A673 (cell line): ENCODE measurements at regions not wholly inside any gene's neighbourhood (a gene's known extent, or its start where the extent isn't known, plus 50 kb on each side); places are given as distances from the start of the nearest gene placed in this dataset.

Experiments used
- BruUV-seq: library from RNA; stranded (reverse); fragments of 400-500 nt; replicated peaks from 2 replicates; lab custom pipeline; 2021; lab: Mats Ljungman, UMichigan
- CTCF ChIA-PET: fragments of 300-600 bp; sonication (Branson Sonifier 250); formaldehyde crosslinking; loops from one replicate; lab custom pipeline; 2022; ENCODE audit warnings: antibody characterized with exemption; lab: Charles Lee
- POLR2A ChIA-PET: fragments of 300-600 bp; sonication (Branson Sonifier 250); formaldehyde crosslinking; loops from one replicate; lab custom pipeline; 2022; ENCODE audit warnings: antibody characterized with exemption; ENCODE audit not compliant: low non-redundant PET; lab: Charles Lee
- DNase-seq: peaks from one replicate; pipeline ENCODE4 v3.0.0-alpha.2; 2015; ENCODE audit warnings: low spot score
- H3K27ac ChIP-seq: fragments of 200-600 bp; sonication (generic); 2 replicates; pipeline ENCODE4 v1.5.1; 2016; ENCODE audit warnings: mixed run types, low read depth, mild to moderate bottlenecking, mixed read lengths, antibody characterized with exemption, low read length; ENCODE audit not compliant: poor library complexity, severe bottlenecking
- H3K27me3 ChIP-seq: fragments of 200-600 bp; sonication (generic); replicated peaks from 2 replicates; pipeline ENCODE4 v1.6.1; 2017; ENCODE audit warnings: mixed run types, low read depth, mild to moderate bottlenecking, mixed read lengths, antibody characterized with exemption, low read length; ENCODE audit not compliant: insufficient read depth, poor library complexity
- H3K36me3 ChIP-seq: fragments of 200-600 bp; sonication (generic); 2 replicates; pipeline ENCODE4 v1.6.1; 2016; ENCODE audit warnings: mixed run types, mild to moderate bottlenecking, mixed read lengths, antibody characterized with exemption, low read length; ENCODE audit not compliant: insufficient read depth, poor library complexity, severe bottlenecking
- H3K4me1 ChIP-seq: fragments of 200-600 bp; sonication (generic); 2 replicates; pipeline ENCODE4 v1.6.1; 2017; ENCODE audit warnings: mixed run types, mild to moderate bottlenecking, mixed read lengths, antibody characterized with exemption, low read length; ENCODE audit not compliant: insufficient read depth, poor library complexity, severe bottlenecking
- H3K4me3 ChIP-seq: fragments of 200-600 bp; sonication (generic); 2 replicates; pipeline ENCODE4 v1.5.1; 2016; ENCODE audit warnings: low read depth, mixed run types, mild to moderate bottlenecking, mixed read lengths, low read length; ENCODE audit not compliant: poor library complexity, severe bottlenecking
- H3K9me3 ChIP-seq: fragments of 200-600 bp; sonication (generic); 2 replicates; pipeline ENCODE4 v1.6.1; 2016; ENCODE audit warnings: mixed run types, low read depth, mild to moderate bottlenecking, mixed read lengths, antibody characterized with exemption, low read length; ENCODE audit not compliant: poor library complexity, severe bottlenecking
- EZH2 ChIP-seq: fragments of 200-600 bp; sonication (generic); IDR thresholded peaks from 2 replicates; pipeline ENCODE4 v1.6.1; 2017; ENCODE audit warnings: borderline replicate concordance, low read depth, mild to moderate bottlenecking, mixed read lengths, antibody characterized with exemption, low read length; ENCODE audit not compliant: poor library complexity, severe bottlenecking
- intact Hi-C: fragments of 100-400 bp; cut with micrococcal nuclease; formaldehyde crosslinking; loops from one replicate; pipeline ENCODE4 v1.10.0; 2022; ENCODE audit not compliant: unreplicated experiment
- TF ChIP-seq, protein P1 (sequence below): fragments of 300-800, 200-600 bp; sonication (generic); conservative IDR thresholded peaks from 2 replicates; pipeline ENCODE4 v1.5.1; 2017; ENCODE audit warnings: low read depth, mild to moderate bottlenecking, antibody characterized with exemption, low read length, moderate library complexity, mixed read lengths

- TF ChIP-seq, protein P1, sequence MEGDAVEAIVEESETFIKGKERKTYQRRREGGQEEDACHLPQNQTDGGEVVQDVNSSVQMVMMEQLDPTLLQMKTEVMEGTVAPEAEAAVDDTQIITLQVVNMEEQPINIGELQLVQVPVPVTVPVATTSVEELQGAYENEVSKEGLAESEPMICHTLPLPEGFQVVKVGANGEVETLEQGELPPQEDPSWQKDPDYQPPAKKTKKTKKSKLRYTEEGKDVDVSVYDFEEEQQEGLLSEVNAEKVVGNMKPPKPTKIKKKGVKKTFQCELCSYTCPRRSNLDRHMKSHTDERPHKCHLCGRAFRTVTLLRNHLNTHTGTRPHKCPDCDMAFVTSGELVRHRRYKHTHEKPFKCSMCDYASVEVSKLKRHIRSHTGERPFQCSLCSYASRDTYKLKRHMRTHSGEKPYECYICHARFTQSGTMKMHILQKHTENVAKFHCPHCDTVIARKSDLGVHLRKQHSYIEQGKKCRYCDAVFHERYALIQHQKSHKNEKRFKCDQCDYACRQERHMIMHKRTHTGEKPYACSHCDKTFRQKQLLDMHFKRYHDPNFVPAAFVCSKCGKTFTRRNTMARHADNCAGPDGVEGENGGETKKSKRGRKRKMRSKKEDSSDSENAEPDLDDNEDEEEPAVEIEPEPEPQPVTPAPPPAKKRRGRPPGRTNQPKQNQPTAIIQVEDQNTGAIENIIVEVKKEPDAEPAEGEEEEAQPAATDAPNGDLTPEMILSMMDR: no peak
- no peak for TF ChIP-seq EZH2
- ChIA-PET CTCF (no interaction called here), POLR2A (no interaction called here)
- H3K27ac ChIP-seq: no peak overlapping the region
- no peak overlapping the region for H3K4me3 ChIP-seq
- H3K9me3 ChIP-seq: no peaks in the 10 kb centered on the region
- no TSS peak for BruUV-seq
- H3K36me3 ChIP-seq: no peaks in the 10 kb centered on the region
- no peaks in the 10 kb centered on the region for H3K4me1 ChIP-seq
- intact Hi-C loops: no loop called here
- H3K27me3 ChIP-seq: no peaks in the 10 kb centered on the region
- no peak for DNase-seq
Measured at GRCh38 chr2:150293771-150294170, 193.7 kb downstream of the RND3 start.

GRCh38 chr2:150292807-150293206 lies 194.7 kb downstream of the RND3 start:
- H3K36me3 ChIP-seq: no peaks in the 10 kb centered on the region
- no peaks in the 10 kb centered on the region for H3K9me3 ChIP-seq
- ChIA-PET CTCF (no interaction called here), POLR2A (no interaction called here)
- no peaks in the 10 kb centered on the region for H3K4me1 ChIP-seq
- intact Hi-C loops: no loop called here
- no peak overlapping the region for H3K4me3 ChIP-seq
- BruUV-seq: no TSS peak
- H3K27me3 ChIP-seq: no peaks in the 10 kb centered on the region
- DNase-seq: no peak
- H3K27ac ChIP-seq: no peak overlapping the region
- TF ChIP-seq, protein P1: no peak
- no peak for TF ChIP-seq EZH2

GRCh38 chr2:150292192-150292591 lies 195.3 kb downstream of the RND3 start:
- H3K4me1 ChIP-seq: no peaks in the 10 kb centered on the region
- intact Hi-C loops: no loop called here
- H3K27ac ChIP-seq: no peak overlapping the region
- no peaks in the 10 kb centered on the region for H3K9me3 ChIP-seq
- BruUV-seq: no TSS peak
- no peaks in the 10 kb centered on the region for H3K27me3 ChIP-seq
- H3K4me3 ChIP-seq: no peak overlapping the region
- CTCF ChIA-PET: no interaction called here
- DNase-seq: no peak
- POLR2A ChIA-PET: no interaction called here
- no peaks in the 10 kb centered on the region for H3K36me3 ChIP-seq
- TF ChIP-seq, protein P1: no peak
- TF ChIP-seq EZH2: no peak
